OCI-LY1 (cell line): ENCODE measurements at regions not wholly inside any gene's neighbourhood (a gene's known extent, or its start where the extent isn't known, plus 50 kb on each side); places are given as distances from the start of the nearest gene placed in this dataset.

ENCODE experiments used
- CTCF ChIP-seq: fragments of 200-600 bp; sonication (generic), shearing (Covaris generic); IDR thresholded peaks from 2 replicates; pipeline ENCODE4 v1.5.1; 2017; ENCODE audit warnings: mild to moderate bottlenecking, antibody characterized with exemption, low read length, moderate library complexity, mixed read lengths
- EZH2 ChIP-seq: fragments of 200-600 bp; sonication (generic), shearing (Covaris generic); IDR thresholded peaks from 2 replicates; pipeline ENCODE4 v1.8.0; 2017; ENCODE audit warnings: borderline replicate concordance, mixed run types, mild to moderate bottlenecking, antibody characterized with exemption, low read length, moderate library complexity, mixed read lengths

- TF ChIP-seq EZH2 (no peak), CTCF (no peak)
Observed at GRCh38 chr6:85754894-85755293, 112.2 kb upstream of the SYNCRIP start.
